Uterus (tissue), 2 donors: ENCODE measurements at regions not wholly inside any gene's neighbourhood (a gene's known extent, or its start where the extent isn't known, plus 50 kb on each side); places are given as distances from the start of the nearest gene placed in this dataset.

Source experiments
- POLR2A ChIP-seq, 2 donors: fragments of 450-650 bp; IDR thresholded peaks; one replicate each; pipeline ENCODE4 v1.6.1; 2016; ENCODE audit warnings: antibody characterized with exemption in 2 of 2, mild to moderate bottlenecking in 1 of 2, moderate library complexity in 1 of 2
- TF ChIP-seq, protein P1 (sequence below), 4 experiments: fragments of 200-600 bp in 2 of 4; fragments of 450-650 bp in 2 of 4; sonication (generic) in 2 of 4; IDR thresholded peaks; one replicate each; pipeline ENCODE4 v1.5.1; 2016 to 2019; ENCODE audit warnings: antibody characterized with exemption in 4 of 4, mild to moderate bottlenecking in 2 of 4, moderate library complexity in 1 of 4

DNA sequence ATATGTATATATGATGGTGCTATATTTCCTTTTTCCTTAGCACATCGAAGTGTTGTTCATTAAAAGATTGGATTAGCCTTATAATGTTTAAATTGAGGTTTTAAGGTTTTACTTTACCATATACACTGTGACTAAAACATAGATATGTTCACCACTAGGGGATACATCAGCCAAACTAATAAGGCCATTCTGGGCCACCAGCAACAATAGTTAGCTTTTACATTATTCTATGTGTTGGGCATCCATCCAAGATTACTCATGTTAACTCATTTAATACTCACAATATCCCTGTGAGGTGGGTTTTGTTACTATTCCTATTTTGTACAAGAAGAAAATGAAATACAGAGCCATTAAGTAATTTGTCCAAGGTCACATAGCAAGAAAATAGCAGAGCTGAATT lies 202.6 kb upstream of the AVPR1A start:
- TF ChIP-seq, protein P1, sequence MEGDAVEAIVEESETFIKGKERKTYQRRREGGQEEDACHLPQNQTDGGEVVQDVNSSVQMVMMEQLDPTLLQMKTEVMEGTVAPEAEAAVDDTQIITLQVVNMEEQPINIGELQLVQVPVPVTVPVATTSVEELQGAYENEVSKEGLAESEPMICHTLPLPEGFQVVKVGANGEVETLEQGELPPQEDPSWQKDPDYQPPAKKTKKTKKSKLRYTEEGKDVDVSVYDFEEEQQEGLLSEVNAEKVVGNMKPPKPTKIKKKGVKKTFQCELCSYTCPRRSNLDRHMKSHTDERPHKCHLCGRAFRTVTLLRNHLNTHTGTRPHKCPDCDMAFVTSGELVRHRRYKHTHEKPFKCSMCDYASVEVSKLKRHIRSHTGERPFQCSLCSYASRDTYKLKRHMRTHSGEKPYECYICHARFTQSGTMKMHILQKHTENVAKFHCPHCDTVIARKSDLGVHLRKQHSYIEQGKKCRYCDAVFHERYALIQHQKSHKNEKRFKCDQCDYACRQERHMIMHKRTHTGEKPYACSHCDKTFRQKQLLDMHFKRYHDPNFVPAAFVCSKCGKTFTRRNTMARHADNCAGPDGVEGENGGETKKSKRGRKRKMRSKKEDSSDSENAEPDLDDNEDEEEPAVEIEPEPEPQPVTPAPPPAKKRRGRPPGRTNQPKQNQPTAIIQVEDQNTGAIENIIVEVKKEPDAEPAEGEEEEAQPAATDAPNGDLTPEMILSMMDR (IDR thresholded peaks at IDR 0.05), result no peak
- no peak for TF ChIP-seq POLR2A (IDR thresholded peaks at IDR 0.05)
